ENCODE measurements at regions not wholly inside any gene's neighbourhood (a gene's known extent, or its start where the extent isn't known, plus 50 kb on each side); places are given as distances from the start of the nearest gene placed in this dataset.

GRCh38 chr22:34534101-34534500 lies 531.9 kb upstream of the ISX start:
- Histone ChIP-seq H3K4me3 (ENCODE audit: low read depth, low read length) (no peak overlapping the region), H3K9ac (ENCODE audit: low read depth, low read length) (no peak overlapping the region), H3K36me3 (ENCODE audit: control insufficient read depth, insufficient read depth, low read length) (no peaks in the 10 kb centered on the region), H3K27me3 (ENCODE audit: control insufficient read depth, insufficient read depth, low read length) (no peaks in the 10 kb centered on the region), H3K9me3 (ENCODE audit: control insufficient read depth, insufficient read depth, low read length) (no peaks in the 10 kb centered on the region), H3K4me1 (ENCODE audit: control insufficient read depth, insufficient read depth, low read length) (no peaks in the 10 kb centered on the region)

GRCh38 chr22:34567367-34567766 lies 498.6 kb upstream of the ISX start:
- Histone ChIP-seq H3K9me3 (ENCODE audit: control insufficient read depth, insufficient read depth, low read length) (no peaks in the 10 kb centered on the region), H3K27me3 (ENCODE audit: control insufficient read depth, insufficient read depth, low read length) (no peaks in the 10 kb centered on the region), H3K4me1 (ENCODE audit: control insufficient read depth, insufficient read depth, low read length) (no peaks in the 10 kb centered on the region), H3K4me3 (ENCODE audit: low read depth, low read length) (no peak overlapping the region), H3K36me3 (ENCODE audit: control insufficient read depth, insufficient read depth, low read length) (no peaks in the 10 kb centered on the region), H3K9ac (ENCODE audit: low read depth, low read length) (no peak overlapping the region)

GRCh38 chr22:34570408-34570807 lies 495.6 kb upstream of the ISX start:
- Histone ChIP-seq H3K36me3 (ENCODE audit: control insufficient read depth, insufficient read depth, low read length) (no peaks in the 10 kb centered on the region), H3K9me3 (ENCODE audit: control insufficient read depth, insufficient read depth, low read length) (no peaks in the 10 kb centered on the region), H3K4me1 (ENCODE audit: control insufficient read depth, insufficient read depth, low read length) (no peaks in the 10 kb centered on the region), H3K27me3 (ENCODE audit: control insufficient read depth, insufficient read depth, low read length) (no peaks in the 10 kb centered on the region), H3K9ac (ENCODE audit: low read depth, low read length) (no peak overlapping the region), H3K4me3 (ENCODE audit: low read depth, low read length) (no peak overlapping the region)

- Histone ChIP-seq H3K4me3 (ENCODE audit: low read depth, low read length) (no peak overlapping the region), H3K36me3 (ENCODE audit: control insufficient read depth, insufficient read depth, low read length) (no peaks in the 10 kb centered on the region), H3K9ac (ENCODE audit: low read depth, low read length) (no peak overlapping the region), H3K4me1 (ENCODE audit: control insufficient read depth, insufficient read depth, low read length) (no peaks in the 10 kb centered on the region), H3K27me3 (ENCODE audit: control insufficient read depth, insufficient read depth, low read length) (no peaks in the 10 kb centered on the region), H3K9me3 (ENCODE audit: control insufficient read depth, insufficient read depth, low read length) (no peaks in the 10 kb centered on the region)
These were observed 486.4 kb upstream of the ISX start for GRCh38 chr22:34579519-34579918.

GRCh38 chr22:34587357-34588356 lies 478.3 kb upstream of the ISX start:
- Histone ChIP-seq H3K9me3 (ENCODE audit: control insufficient read depth, insufficient read depth, low read length) (no peaks in the 10 kb centered on the region), H3K9ac (ENCODE audit: low read depth, low read length) (no peak overlapping the region), H3K4me1 (ENCODE audit: control insufficient read depth, insufficient read depth, low read length) (peaks cover 4% of the 10 kb centered on the region), H3K27me3 (ENCODE audit: control insufficient read depth, insufficient read depth, low read length) (no peaks in the 10 kb centered on the region), H3K36me3 (ENCODE audit: control insufficient read depth, insufficient read depth, low read length) (no peaks in the 10 kb centered on the region), H3K4me3 (ENCODE audit: low read depth, low read length) (no peak overlapping the region)

- no peaks in the 10 kb centered on the region for H3K36me3 ChIP-seq (ENCODE audit: control insufficient read depth, insufficient read depth, low read length)
- H3K27me3 ChIP-seq (ENCODE audit: control insufficient read depth, insufficient read depth, low read length): no peaks in the 10 kb centered on the region
- H3K9ac ChIP-seq (ENCODE audit: low read depth, low read length): no peak overlapping the region
- no peak overlapping the region for H3K4me3 ChIP-seq (ENCODE audit: low read depth, low read length)
- H3K4me1 ChIP-seq (ENCODE audit: control insufficient read depth, insufficient read depth, low read length): peaks cover 4% of the 10 kb centered on the region
- H3K9me3 ChIP-seq (ENCODE audit: control insufficient read depth, insufficient read depth, low read length): no peaks in the 10 kb centered on the region
These were observed 476.9 kb upstream of the ISX start for GRCh38 chr22:34588871-34589545.

- H3K4me1 ChIP-seq (ENCODE audit: control insufficient read depth, insufficient read depth, low read length): peaks cover 4% of the 10 kb centered on the region
- H3K9ac ChIP-seq (ENCODE audit: low read depth, low read length): no peak overlapping the region
- H3K9me3 ChIP-seq (ENCODE audit: control insufficient read depth, insufficient read depth, low read length): no peaks in the 10 kb centered on the region
- no peaks in the 10 kb centered on the region for H3K27me3 ChIP-seq (ENCODE audit: control insufficient read depth, insufficient read depth, low read length)
- no peaks in the 10 kb centered on the region for H3K36me3 ChIP-seq (ENCODE audit: control insufficient read depth, insufficient read depth, low read length)
- no peak overlapping the region for H3K4me3 ChIP-seq (ENCODE audit: low read depth, low read length)
These were observed 473.7 kb upstream of the ISX start for GRCh38 chr22:34592123-34592740.

- H3K9me3 ChIP-seq (ENCODE audit: control insufficient read depth, insufficient read depth, low read length): no peaks in the 10 kb centered on the region
- H3K4me1 ChIP-seq (ENCODE audit: control insufficient read depth, insufficient read depth, low read length): no peaks in the 10 kb centered on the region
- H3K4me3 ChIP-seq (ENCODE audit: low read depth, low read length): no peak overlapping the region
- H3K27me3 ChIP-seq (ENCODE audit: control insufficient read depth, insufficient read depth, low read length): no peaks in the 10 kb centered on the region
- no peak overlapping the region for H3K9ac ChIP-seq (ENCODE audit: low read depth, low read length)
- H3K36me3 ChIP-seq (ENCODE audit: control insufficient read depth, insufficient read depth, low read length): no peaks in the 10 kb centered on the region
These were observed 466.4 kb upstream of the ISX start for GRCh38 chr22:34599567-34599966.

GRCh38 chr22:34604312-34604711 lies 461.6 kb upstream of the ISX start:
- no peaks in the 10 kb centered on the region for H3K27me3 ChIP-seq (ENCODE audit: control insufficient read depth, insufficient read depth, low read length)
- H3K9ac ChIP-seq (ENCODE audit: low read depth, low read length): no peak overlapping the region
- no peaks in the 10 kb centered on the region for H3K4me1 ChIP-seq (ENCODE audit: control insufficient read depth, insufficient read depth, low read length)
- no peaks in the 10 kb centered on the region for H3K36me3 ChIP-seq (ENCODE audit: control insufficient read depth, insufficient read depth, low read length)
- no peak overlapping the region for H3K4me3 ChIP-seq (ENCODE audit: low read depth, low read length)
- H3K9me3 ChIP-seq (ENCODE audit: control insufficient read depth, insufficient read depth, low read length): no peaks in the 10 kb centered on the region

- H3K9me3 ChIP-seq (ENCODE audit: control insufficient read depth, insufficient read depth, low read length): no peaks in the 10 kb centered on the region
- H3K36me3 ChIP-seq (ENCODE audit: control insufficient read depth, insufficient read depth, low read length): no peaks in the 10 kb centered on the region
- H3K4me1 ChIP-seq (ENCODE audit: control insufficient read depth, insufficient read depth, low read length): no peaks in the 10 kb centered on the region
- no peak overlapping the region for H3K9ac ChIP-seq (ENCODE audit: low read depth, low read length)
- no peaks in the 10 kb centered on the region for H3K27me3 ChIP-seq (ENCODE audit: control insufficient read depth, insufficient read depth, low read length)
- no peak overlapping the region for H3K4me3 ChIP-seq (ENCODE audit: low read depth, low read length)
These were observed 457.9 kb upstream of the ISX start for GRCh38 chr22:34608106-34608505.

- H3K36me3 ChIP-seq (ENCODE audit: control insufficient read depth, insufficient read depth, low read length): no peaks in the 10 kb centered on the region
- no peaks in the 10 kb centered on the region for H3K4me1 ChIP-seq (ENCODE audit: control insufficient read depth, insufficient read depth, low read length)
- no peak overlapping the region for H3K9ac ChIP-seq (ENCODE audit: low read depth, low read length)
- H3K9me3 ChIP-seq (ENCODE audit: control insufficient read depth, insufficient read depth, low read length): no peaks in the 10 kb centered on the region
- no peaks in the 10 kb centered on the region for H3K27me3 ChIP-seq (ENCODE audit: control insufficient read depth, insufficient read depth, low read length)
- H3K4me3 ChIP-seq (ENCODE audit: low read depth, low read length): no peak overlapping the region
These were observed 457.3 kb upstream of the ISX start for GRCh38 chr22:34608540-34609115.
